Dedifferentiated amniotic fluid mesenchymal stem cell (primary cell): ENCODE measurements at regions not wholly inside any gene's neighbourhood (a gene's known extent, or its start where the extent isn't known, plus 50 kb on each side); places are given as distances from the start of the nearest gene placed in this dataset.

Experiments
- DNase-seq: peaks from one replicate; pipeline ENCODE4 v3.0.0-alpha.2; 2016; ENCODE audit errors: extremely low spot score

DNA sequence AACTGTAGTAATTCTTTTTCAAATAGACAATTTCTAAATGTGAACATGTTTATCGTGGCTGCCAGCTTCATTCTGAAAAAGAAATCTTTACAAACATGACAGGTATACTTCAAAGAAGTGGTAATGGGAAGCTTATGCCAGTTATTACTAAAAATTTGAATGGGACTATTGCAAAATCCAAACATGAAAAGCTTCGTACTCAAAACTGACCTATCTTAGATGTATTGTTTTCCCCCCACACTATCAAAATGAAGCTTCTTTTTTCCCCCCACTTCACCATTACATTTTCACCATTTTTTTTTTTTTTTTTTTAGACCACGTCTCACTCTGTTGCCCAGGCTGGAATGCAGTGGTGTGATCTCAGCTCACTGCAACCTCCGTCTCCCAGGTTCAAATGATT lies 50.4 kb upstream of the SERTAD2 start:
- DNase-seq, result no peak

- DNase-seq, result no peak
These were observed 51.3 kb upstream of the SERTAD2 start for GRCh38 chr2:64704996-64705395.

DNA sequence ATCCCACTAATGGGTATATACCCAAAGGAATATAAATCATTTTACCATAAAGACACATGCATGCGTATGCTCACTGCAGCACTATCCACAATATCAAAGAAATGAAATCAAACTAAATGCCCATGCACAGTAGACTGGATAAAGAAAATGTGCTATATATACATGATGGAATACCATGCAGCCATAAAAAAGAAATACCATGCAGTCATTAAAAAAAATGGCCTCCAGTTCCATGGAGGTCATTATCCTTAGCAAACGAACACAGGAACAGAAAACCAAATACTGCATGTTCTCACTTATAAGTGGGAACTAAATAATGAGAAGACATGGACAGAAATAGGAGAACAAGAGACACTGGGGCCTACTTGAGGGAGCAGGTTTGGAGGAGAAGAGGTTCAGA lies 53.6 kb upstream of the SERTAD2 start:
- DNase-seq, result no peak

DNA sequence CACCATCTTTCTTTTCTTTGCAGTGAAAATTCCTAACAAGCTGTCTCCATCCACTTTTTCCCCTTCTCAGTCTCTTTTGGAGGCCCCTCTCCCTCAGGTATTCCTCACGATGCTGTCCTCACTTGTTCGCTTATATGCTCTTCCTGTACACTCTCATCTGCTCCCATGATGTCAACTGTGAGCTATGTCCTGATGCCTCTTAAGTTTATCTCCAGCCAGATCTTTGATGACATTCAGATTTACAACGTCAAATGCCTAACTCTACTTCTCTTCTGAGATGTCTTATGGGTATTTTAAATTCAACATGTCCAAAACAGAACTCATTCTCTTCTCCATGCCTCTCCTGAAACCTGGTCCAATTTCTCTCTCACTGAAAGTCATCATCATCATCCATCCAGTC lies 55.1 kb upstream of the SERTAD2 start:
- DNase-seq, result no peak

DNA sequence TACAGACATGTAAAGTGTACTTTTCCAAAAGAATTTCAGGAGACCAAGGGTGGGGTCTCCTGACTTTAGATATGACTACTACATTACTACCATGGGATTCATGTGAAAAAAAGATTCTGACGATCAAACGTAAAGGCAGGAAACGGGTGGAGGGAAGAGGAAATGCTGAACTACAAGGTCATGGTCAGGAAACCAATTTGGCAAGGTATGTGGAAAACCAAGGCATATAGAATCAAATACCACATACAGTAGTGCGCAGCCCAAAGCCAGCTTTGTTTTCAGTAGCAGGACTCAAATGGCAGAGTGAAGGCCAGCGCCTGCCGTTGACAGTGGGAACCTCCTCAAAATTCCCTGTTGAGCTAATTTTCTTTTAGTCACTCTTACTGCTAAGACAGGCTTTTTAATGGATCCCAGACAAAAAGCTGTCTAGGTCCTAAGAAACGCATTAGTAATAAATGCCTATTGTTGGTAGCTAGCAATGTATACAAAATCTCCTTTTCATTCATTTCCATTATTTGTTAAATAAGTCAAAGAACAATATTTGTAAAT lies 57.6 kb upstream of the SERTAD2 start:
- no peak for DNase-seq

- no peak for DNase-seq
These were observed 60.0 kb upstream of the SERTAD2 start for GRCh38 chr2:64713686-64714085.

DNA sequence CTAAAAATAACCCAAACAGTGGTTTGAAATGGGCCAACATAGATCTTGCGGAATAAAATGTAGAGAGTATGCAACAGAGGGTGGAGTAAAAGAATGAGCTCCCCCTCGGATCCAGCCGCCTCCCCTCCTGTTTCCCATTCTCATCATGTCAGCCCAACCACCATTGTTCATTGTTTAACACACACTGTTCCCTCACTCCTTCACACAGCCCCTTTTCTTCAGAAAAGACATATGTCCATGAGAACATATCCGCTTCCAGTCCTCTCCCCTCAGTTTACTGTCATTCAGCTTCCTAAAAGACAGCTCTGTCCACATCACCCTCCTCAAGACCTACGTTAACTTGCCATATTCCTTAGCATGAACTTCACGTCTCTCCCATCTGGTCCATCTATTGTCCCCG lies 62.9 kb upstream of the SERTAD2 start:
- no peak for DNase-seq

- no peak for DNase-seq
These were observed 64.7 kb upstream of the SERTAD2 start for GRCh38 chr2:64718250-64718885.

DNA sequence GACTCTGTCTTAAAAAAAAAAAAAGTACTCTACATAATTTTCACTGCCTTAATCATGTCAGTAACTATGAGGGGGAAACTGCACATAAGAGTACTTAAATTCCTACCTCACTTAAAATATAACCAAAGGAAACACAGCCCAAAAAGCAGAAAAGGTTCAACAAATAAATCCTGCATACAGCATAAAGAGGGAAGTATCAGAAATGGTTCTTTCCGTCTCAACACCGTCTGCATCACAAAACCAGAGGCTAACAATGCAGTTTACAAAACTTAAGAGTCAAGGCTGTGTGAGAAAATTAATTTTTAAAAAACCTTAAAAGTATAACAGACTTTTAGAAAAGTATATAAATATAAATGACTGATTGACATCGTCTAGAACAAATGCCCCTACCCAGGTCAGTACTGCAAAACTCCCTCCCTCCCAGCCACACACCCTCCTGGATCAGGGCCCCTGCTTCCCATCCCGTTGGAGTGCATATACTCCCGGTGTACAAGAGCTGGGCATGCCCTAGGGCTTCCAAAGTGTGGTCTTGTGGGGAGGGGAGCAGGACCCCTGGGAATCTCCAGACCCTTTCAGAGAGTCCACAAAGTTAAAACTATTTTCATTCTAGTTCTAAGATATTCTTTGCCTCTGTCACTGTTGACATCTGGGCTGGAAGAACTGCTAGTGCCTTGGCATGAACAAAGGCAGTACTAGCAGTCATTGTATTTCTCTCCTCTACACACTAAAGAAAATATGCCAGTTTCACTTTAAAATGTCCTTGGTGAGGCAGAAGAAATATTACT lies 67.0 kb upstream of the SERTAD2 start:
- DNase-seq, result no peak

GRCh38 chr2:64721320-64721623 lies 67.6 kb upstream of the SERTAD2 start:
- DNase-seq, result no peak

GRCh38 chr2:64722291-64723044 lies 68.8 kb upstream of the SERTAD2 start:
- DNase-seq, result no peak

DNA sequence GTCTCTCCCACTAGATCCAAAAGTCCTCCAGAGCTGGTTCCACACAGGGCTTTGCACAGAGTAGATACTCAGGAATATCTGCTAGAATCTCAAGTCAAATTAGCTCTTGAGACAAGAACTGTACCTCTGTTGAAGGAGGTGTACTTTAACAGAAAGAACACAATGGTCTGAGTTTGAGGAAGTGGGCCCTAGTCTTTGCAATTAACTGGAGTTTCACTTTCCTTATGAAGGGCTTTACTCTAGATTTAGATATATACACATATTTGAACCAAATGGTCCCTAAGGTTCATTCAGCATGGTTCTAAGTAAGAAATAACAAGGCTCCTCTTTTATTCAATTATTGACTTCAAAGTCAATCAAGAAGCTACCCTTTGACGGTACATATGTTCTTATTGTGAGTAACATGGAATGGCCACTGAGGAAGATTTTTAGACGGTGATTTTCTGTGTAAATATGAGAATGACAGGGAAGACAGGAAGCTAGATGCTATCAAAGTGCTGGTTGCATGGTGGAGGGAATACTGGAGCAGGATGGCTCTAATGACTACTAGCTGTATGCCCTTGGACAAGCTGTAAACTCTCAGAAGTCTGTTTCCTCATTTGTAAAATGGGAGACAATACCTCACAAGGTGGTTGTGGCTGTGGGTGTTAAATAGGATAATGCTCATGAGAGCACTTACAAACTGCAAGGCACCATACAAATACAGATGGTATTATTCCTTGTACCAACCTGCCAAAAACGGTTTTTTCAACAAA lies 73.5 kb upstream of the SERTAD2 start:
- DNase-seq, result no peak

GRCh38 chr2:64727843-64728463 lies 74.2 kb upstream of the SERTAD2 start:
- DNase-seq, result no peak

DNA sequence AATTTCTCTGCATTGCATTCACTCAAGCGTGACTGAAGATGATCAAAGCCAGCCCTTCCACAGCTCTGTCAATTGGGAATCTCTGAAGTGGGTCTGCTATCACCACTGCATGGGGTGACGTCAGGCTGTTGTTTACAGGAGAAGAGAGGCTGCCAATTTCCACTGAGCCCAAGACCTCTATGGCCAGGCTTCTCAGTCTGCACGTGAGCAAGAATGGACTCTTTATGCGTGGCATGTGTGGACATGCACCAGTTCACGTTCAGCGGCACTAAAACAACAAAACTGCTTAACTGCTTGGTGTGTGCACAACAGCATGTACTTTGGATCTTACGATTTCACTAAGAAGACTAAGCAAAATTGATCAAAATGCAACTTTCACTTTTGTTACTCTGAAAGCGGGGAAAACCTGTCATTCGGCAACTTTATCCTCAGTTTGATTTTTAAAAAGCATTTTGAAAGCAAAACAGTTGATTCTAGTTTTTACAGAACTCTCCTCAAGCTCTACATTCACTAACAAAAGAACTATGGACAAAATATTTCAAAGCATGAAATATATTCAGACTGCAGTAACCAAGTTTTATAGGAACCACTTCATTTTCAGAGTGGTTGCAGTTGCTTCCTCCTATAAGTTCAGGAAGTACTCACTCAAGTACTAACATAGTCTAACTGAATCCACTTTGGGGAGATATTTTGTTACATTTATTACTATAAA lies 77.0 kb upstream of the SERTAD2 start:
- peak; percentile 37 for DNase-seq

- DNase-seq, result no peak
These were observed 77.5 kb upstream of the SERTAD2 start for GRCh38 chr2:64731263-64731643.

- DNase-seq, result no peak
These were observed 78.0 kb upstream of the SERTAD2 start for GRCh38 chr2:64731746-64732145.

GRCh38 chr2:64732146-64732545 lies 78.4 kb upstream of the SERTAD2 start:
- no peak for DNase-seq

GRCh38 chr2:64735504-64735903 lies 81.8 kb upstream of the SERTAD2 start:
- DNase-seq, result no peak

GRCh38 chr2:64737547-64737946 lies 83.8 kb upstream of the SERTAD2 start:
- DNase-seq, result no peak

- DNase-seq, result no peak
These were observed 84.3 kb upstream of the SERTAD2 start for GRCh38 chr2:64738026-64738425.

DNA sequence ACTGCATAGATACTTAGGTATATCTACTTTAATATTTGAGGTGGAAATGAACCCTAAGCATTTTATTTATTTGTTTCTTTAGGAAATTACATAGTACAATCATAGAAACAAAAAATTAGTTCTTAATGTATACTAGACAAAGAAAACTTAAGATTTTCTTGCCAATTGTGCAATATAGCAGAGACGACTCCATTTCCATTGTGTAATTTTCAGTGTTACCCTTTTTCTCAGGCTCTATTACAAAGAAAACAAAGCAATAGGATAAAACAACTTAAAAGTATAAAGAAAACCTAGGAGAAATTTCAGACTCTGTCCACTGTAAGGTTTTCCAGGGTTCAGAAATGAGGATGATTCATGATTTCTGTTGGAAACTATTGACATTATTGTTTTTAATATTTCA lies 89.0 kb upstream of the SERTAD2 start:
- DNase-seq, result no peak
